ENCODE measurements at regions not wholly inside any gene's neighbourhood (a gene's known extent, or its start where the extent isn't known, plus 50 kb on each side); places are given as distances from the start of the nearest gene placed in this dataset.
"Not testable (repeated sequence)": the region's sequence is repeated elsewhere in the genome, so short reads cannot be mapped to it uniquely, and the experiment has no call there.

DNA sequence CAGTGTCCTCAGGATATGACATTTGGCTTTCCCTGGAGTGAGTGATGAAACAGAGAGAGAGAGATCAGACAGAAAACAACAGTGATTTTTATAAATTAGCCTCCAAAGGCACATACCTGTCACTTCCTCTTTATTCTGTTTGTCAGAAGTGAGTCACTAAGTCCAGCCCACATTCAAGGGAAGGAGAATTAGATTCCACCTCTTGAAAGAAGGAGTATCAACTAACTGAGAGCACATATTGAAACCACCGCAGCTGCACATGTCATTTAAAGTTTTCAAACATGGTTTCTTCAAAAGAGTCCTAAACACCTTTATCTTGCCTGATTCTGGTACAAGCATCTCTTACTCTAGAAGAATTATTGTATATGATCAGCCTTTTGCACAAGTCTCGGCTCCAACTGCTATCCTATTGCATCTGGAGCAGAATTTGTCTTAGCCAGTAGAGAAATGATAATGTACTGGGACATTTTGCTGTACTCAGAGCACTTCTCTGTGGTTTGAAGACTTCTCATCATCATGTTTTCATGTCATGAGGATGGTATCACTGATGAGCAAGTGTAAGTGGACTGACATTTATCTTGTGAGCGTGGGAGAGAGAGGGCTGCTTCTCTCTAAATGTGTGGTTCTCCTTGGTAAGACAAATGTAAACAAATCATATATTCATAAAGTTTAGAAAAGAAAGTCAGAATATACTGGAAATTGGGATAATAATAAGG is 338.9 kb upstream of the CFAP20DC start:
- no peaks in the 10 kb centered on the region for H3K4me1 ChIP-seq (ENCODE audit: insufficient read depth)
- 74% methylated on average over 3 of the region's 3 CpGs for WGBS
- H3K27ac ChIP-seq (ENCODE audit: low read depth): no peak overlapping the region
- no peaks in the 10 kb centered on the region for H3K36me3 ChIP-seq (ENCODE audit: insufficient read depth)
- no peak for DNase-seq (ENCODE audit: extremely low spot score)
- H3K4me3 ChIP-seq (ENCODE audit: low read depth, low read length): no peak overlapping the region

DNA sequence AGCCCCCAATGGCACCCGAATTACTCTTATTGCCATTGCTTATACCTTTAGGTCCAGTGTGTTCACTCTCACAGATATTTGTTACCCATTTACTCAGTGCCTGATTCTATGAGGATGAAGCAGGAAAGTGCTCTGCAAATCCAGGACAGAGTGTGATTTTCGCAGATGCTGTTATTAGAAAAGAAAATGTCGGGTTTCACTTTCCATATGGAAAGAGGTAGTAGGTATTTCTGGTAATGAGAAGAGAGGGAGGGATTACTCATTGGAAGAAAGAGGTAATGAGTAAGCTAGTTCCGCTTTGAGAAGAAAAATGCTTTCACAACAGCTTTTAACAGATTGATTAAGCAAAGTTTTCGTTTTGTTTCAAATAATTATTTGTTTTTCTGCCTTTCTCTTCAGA is 336.3 kb upstream of the CFAP20DC start:
- 87% methylated on average over 5 of the region's 5 CpGs for WGBS
- Histone ChIP-seq H3K36me3 (ENCODE audit: insufficient read depth) (no peaks in the 10 kb centered on the region), H3K4me1 (ENCODE audit: insufficient read depth) (no peaks in the 10 kb centered on the region), H3K4me3 (ENCODE audit: low read depth, low read length) (no peak overlapping the region), H3K27ac (ENCODE audit: low read depth) (no peak overlapping the region)
- no peak for DNase-seq (ENCODE audit: extremely low spot score)

DNA sequence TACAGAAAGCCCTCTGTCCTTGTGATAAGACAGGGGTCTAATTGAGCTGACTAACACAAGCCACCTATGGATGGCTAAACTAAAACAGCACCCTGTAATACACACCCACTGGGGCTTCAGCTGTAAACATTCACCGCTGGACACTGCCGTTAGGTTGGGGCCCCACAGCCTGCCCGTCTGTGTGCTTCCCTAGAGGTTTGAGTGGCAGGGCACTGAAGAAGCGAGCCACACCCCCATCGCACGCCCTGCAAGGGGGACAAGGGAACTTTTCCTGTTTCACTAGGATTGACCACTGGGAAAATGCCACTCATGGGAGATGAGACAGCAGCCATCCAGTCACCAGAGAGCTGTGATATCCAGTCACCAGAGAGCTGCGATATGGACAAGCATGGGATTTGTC is 335.7 kb upstream of the CFAP20DC start:
- no peak overlapping the region for H3K4me3 ChIP-seq (ENCODE audit: low read depth, low read length)
- 76% methylated on average over 7 of the region's 7 CpGs for WGBS
- H3K4me1 ChIP-seq (ENCODE audit: insufficient read depth): no peaks in the 10 kb centered on the region
- no peak overlapping the region for H3K27ac ChIP-seq (ENCODE audit: low read depth)
- DNase-seq (ENCODE audit: extremely low spot score): no peak
- H3K36me3 ChIP-seq (ENCODE audit: insufficient read depth): no peaks in the 10 kb centered on the region

DNA sequence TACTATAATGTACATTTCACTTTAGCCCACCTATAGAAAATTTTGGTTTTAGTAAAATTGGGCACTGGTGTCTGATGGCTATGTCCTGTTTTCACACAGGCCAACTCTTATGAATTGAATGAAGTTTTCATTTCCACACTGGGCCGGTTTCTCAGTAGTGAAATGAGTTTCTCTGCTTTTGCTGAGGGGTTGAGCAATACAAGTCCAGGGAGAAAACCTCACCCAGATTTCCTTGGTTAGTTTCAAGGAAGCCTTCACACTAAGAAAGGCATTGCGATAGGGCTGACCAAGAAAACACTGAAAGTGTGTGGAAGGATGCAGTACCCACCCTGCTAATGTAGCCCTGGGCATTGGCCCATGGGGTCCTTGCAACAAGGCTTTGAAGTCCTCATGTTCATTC is 331.5 kb upstream of the CFAP20DC start:
- H3K4me1 ChIP-seq (ENCODE audit: insufficient read depth): no peaks in the 10 kb centered on the region
- no peak overlapping the region for H3K27ac ChIP-seq (ENCODE audit: low read depth)
- no peak for DNase-seq (ENCODE audit: extremely low spot score)
- no peak overlapping the region for H3K4me3 ChIP-seq (ENCODE audit: low read depth, low read length)
- WGBS: 93% methylated on average over 2 of the region's 2 CpGs
- H3K36me3 ChIP-seq (ENCODE audit: insufficient read depth): no peaks in the 10 kb centered on the region

DNA sequence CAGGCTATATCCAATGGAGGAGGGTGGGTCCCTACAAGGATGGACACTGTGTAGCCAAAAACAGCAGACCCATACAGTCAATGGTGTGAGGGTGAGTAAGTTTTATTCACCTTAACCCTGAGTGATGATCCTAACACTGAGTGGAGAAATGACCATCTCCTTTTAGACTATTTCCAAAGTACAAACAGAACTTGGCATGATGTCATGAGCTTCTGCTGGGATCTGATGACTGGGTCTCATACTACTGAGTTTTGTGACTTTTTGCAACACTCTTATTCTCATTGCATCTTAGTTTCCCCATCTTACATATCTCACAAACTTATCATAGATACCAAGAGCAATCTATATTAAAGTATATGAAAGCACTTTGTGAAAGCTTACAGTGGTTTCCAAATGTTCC is 330.3 kb upstream of the CFAP20DC start:
- no peaks in the 10 kb centered on the region for H3K36me3 ChIP-seq (ENCODE audit: insufficient read depth)
- H3K4me3 ChIP-seq (ENCODE audit: low read depth, low read length): no peak overlapping the region
- H3K4me1 ChIP-seq (ENCODE audit: insufficient read depth): no peaks in the 10 kb centered on the region
- DNase-seq (ENCODE audit: extremely low spot score): no peak
- H3K27ac ChIP-seq (ENCODE audit: low read depth): no peak overlapping the region

DNA sequence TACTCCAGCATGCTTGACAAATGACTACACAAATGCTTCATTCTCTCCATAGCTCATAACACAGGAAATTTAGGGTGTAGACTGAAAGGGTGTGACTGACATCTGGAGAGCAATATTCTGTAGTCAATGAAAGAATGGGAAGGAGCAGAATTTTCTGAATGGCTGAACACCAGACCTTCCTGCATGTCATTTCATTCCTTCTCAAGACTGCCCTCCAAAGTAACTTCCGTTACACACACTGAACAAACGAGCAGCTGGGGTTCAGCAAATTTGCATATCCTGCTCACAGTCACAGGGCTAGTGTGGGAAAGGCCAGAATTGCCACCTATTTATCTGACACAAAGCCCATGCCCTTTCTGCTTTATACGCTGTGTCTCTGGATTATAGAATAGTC is 325.0 kb upstream of the CFAP20DC start:
- H3K27ac ChIP-seq (ENCODE audit: low read depth): no peak overlapping the region
- WGBS: 78% methylated on average over 3 of the region's 3 CpGs
- no peaks in the 10 kb centered on the region for H3K4me1 ChIP-seq (ENCODE audit: insufficient read depth)
- H3K4me3 ChIP-seq (ENCODE audit: low read depth, low read length): no peak overlapping the region
- no peaks in the 10 kb centered on the region for H3K36me3 ChIP-seq (ENCODE audit: insufficient read depth)
- DNase-seq (ENCODE audit: extremely low spot score): no peak

DNA sequence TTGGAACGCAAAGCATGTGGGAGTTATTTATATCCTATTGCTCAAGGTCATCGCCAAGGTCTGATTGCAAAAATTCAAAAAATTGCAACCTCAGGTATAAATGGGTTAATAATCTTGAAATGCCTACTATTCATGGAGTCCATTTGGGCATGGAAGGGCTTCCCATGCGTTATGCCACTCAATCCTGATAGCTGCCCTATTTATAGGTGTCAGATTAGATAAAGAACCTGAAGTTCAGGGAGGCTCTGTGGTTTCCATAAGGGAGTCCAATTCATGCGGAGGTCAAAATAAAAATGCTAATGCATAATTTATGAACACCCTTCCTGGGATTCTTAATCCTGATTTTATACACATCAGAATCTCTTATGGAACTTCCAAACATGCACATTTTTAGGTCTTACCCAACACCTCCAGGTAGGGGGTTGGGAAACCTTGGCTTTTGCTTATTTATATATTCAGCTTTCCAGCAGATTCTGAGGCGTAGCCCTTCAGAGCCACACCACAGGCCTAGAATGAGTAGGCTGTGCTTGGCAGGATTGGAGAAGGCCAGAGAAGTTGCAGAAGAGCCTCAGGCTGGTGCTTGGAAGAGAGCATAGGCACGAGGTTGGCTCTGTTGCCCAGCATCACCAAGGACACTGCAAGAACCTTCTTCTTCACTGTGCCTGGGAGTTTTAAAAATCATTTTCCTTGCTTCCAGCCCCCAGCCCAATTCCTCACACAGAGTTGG is 324.4 kb upstream of the CFAP20DC start:
- H3K36me3 ChIP-seq (ENCODE audit: insufficient read depth): no peaks in the 10 kb centered on the region
- 85% methylated on average over 6 of the region's 6 CpGs for WGBS
- no peak overlapping the region for H3K4me3 ChIP-seq (ENCODE audit: low read depth, low read length)
- H3K27ac ChIP-seq (ENCODE audit: low read depth): no peak overlapping the region
- no peaks in the 10 kb centered on the region for H3K4me1 ChIP-seq (ENCODE audit: insufficient read depth)
- no peak for DNase-seq (ENCODE audit: extremely low spot score)

DNA sequence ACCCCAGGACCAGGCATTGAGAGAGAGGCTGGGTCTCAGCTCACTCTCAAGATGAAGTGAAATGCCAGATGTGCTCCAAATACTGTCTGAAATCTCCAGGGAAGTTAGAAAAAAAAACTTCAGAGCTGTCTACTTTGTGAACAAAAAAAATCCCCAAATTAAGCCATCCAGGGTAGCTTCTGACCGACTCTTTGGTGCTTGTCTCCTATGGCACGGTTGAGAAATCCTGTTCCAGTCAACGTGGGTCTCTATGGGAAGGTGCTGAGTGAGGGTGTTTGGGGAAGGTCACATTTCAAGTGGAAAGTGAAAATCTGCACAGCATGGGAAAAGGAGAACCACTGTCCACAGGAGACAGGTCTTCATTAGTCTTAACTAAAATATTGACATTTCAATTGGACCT is 322.5 kb upstream of the CFAP20DC start:
- DNase-seq (ENCODE audit: extremely low spot score): no peak
- Histone ChIP-seq H3K27ac (ENCODE audit: low read depth) (no peak overlapping the region), H3K4me3 (ENCODE audit: low read depth, low read length) (no peak overlapping the region), H3K4me1 (ENCODE audit: insufficient read depth) (no peaks in the 10 kb centered on the region), H3K36me3 (ENCODE audit: insufficient read depth) (no peaks in the 10 kb centered on the region)
- 53% methylated on average over 3 of the region's 3 CpGs for WGBS

DNA sequence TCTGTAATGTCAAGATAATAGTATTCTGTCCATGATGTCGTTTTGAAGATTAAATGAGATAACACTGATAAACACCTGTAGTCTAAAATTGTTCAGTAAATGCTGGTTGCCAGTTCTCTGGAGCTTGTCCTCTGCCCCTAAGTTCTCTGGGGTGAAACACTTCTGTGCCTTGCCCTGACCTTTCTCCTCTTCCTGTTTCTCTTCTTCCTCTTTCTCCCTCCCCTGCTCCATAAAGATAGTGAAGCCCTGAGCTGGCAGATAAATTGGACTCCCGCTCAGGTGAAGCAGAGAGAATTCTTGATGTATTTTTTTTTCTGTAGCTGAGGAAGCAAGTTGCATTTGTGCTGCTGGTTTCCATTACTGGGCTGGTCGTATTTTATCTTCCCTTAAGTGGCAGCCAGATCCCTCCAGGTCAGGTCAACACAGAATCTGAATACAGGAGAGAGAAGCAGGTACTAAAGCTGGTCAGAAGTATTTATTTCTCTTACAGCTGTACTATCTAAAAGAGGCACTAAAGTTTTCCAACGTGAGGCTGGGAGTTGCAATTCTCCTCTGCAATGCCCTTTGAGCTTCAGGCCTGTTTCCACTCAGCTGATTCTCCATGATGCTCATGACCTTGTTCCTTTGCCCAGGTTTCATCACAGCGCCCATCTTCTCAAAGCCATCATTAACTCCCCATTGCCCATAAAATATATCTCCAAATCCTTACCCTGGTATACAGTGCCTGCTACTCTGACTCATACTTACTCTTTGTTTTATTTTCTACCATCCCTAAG is 319.3 kb upstream of the CFAP20DC start:
- no peak for DNase-seq (ENCODE audit: extremely low spot score)
- H3K4me1 ChIP-seq (ENCODE audit: insufficient read depth): no peaks in the 10 kb centered on the region
- no peaks in the 10 kb centered on the region for H3K36me3 ChIP-seq (ENCODE audit: insufficient read depth)
- H3K4me3 ChIP-seq (ENCODE audit: low read depth, low read length): no peak overlapping the region
- 44% methylated on average over 5 of the region's 5 CpGs for WGBS
- no peak overlapping the region for H3K27ac ChIP-seq (ENCODE audit: low read depth)

DNA sequence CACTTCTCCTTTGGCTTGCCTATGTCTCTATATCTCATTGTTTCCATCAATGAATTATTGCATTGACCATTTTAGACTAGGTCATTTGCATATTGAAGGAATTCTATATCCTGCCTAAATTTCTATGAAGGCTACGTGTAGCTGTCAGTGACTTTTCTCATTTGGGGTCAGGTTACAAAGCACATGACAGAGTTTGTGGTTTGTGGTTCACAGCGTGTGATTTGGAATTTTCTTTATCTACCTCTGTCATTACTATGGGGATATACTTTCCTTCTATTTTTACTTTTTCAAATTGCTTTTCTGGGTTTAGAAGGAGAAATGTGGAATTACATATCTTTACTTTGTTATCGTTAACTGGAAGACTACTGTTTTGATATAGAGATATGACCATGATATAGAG is 317.3 kb upstream of the CFAP20DC start:
- WGBS: 44% methylated on average over 3 of the region's 3 CpGs
- Histone ChIP-seq H3K4me1 (ENCODE audit: insufficient read depth) (no peaks in the 10 kb centered on the region), H3K36me3 (ENCODE audit: insufficient read depth) (no peaks in the 10 kb centered on the region), H3K27ac (ENCODE audit: low read depth) (no peak overlapping the region), H3K4me3 (ENCODE audit: low read depth, low read length) (no peak overlapping the region)
- DNase-seq (ENCODE audit: extremely low spot score): no peak

DNA sequence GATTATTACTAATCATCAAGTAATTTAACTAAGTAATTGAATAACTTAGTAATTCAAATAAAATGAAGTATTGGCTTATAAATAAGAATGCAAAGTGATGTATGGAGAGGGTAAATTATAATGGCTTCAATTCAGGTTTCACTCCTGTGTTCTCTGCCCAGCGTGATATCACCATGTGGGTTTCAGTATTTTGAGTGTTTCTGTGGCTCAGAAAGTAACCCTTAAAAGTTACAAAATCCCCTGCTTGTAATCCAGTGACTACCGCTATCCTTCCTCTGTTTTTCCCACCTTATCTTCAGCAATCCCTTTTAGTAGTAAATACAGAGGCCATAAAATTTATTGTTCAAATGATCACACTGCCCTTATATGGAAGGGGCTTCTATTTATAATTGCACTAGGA is 316.4 kb upstream of the CFAP20DC start:
- 56% methylated on average over 2 of the region's 2 CpGs for WGBS
- H3K36me3 ChIP-seq (ENCODE audit: insufficient read depth): no peaks in the 10 kb centered on the region
- H3K4me3 ChIP-seq (ENCODE audit: low read depth, low read length): no peak overlapping the region
- H3K27ac ChIP-seq (ENCODE audit: low read depth): no peak overlapping the region
- DNase-seq (ENCODE audit: extremely low spot score): no peak
- H3K4me1 ChIP-seq (ENCODE audit: insufficient read depth): no peaks in the 10 kb centered on the region

DNA sequence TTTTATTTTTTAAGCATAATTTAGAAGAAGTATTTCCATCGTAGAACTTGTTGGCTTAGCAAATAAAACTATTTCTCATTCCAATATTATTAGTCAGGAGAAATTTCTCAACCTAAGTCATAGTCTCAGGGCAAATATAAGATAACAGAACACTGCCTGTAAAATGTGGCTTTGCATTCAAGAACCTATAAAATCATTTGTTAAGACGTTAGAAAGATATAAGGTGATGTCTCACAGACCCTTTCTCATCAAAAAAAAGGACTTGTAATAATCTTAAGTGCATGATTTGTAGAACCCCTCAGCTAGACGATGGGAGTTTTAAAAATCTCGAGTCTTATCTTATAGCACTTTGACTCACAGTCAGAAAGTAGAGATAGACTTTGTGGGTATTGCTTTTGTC is 314.7 kb upstream of the CFAP20DC start:
- WGBS: 28% methylated on average over 4 of the region's 4 CpGs
- H3K27ac ChIP-seq (ENCODE audit: low read depth): no peak overlapping the region
- no peak for DNase-seq (ENCODE audit: extremely low spot score)
- no peak overlapping the region for H3K4me3 ChIP-seq (ENCODE audit: low read depth, low read length)
- no peaks in the 10 kb centered on the region for H3K36me3 ChIP-seq (ENCODE audit: insufficient read depth)
- H3K4me1 ChIP-seq (ENCODE audit: insufficient read depth): no peaks in the 10 kb centered on the region

DNA sequence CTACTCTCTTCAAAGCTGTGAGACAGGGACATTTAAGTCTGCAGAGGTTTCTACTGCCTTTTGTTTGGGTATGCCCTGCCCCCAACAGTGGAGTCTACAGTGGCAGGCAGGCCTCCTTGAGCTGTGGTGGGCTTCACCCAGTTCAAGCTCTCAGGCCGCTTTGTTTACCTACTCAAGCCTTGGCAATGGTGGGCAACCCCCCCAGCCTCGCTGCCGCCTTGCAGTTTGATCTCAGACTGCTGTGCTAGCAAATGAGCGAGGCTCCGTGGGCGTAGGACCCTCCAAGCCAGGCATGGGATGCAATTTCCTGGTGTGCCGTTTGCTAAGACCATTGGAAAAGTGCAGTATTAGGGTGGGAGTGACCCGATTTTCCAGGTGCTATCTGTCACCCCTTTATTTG is 310.5 kb upstream of the CFAP20DC start:
- WGBS: 92% methylated on average over 8 of the region's 8 CpGs
- H3K4me1 ChIP-seq (ENCODE audit: insufficient read depth); H3K4me3 ChIP-seq (ENCODE audit: low read depth, low read length); H3K27ac ChIP-seq (ENCODE audit: low read depth); H3K36me3 ChIP-seq (ENCODE audit: insufficient read depth); DNase-seq (ENCODE audit: extremely low spot score): not testable (repeated sequence)

DNA sequence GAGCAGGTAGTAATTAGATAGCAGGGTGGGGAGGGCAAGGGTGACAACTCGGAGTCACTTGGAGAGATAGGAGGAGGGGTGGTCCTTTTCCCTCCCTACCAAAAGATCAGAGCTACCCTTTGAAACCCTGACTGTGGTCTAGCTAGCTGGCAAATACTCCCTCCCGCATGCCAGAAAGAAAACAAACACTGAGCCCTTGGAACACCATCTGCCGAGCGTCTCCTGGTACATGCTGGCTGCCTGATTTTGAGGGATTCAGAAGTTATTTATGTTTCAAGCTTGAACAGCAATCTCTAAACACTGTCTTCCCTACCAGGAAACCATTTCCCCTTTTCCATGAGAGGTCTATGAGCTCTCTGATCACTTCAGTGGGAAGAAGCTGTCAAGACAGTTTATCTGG is 291.6 kb upstream of the CFAP20DC start:
- H3K27ac ChIP-seq (ENCODE audit: low read depth): no peak overlapping the region
- WGBS: 49% methylated on average over 4 of the region's 4 CpGs
- H3K4me3 ChIP-seq (ENCODE audit: low read depth, low read length): no peak overlapping the region
- no peaks in the 10 kb centered on the region for H3K36me3 ChIP-seq (ENCODE audit: insufficient read depth)
- no peaks in the 10 kb centered on the region for H3K4me1 ChIP-seq (ENCODE audit: insufficient read depth)
- DNase-seq (ENCODE audit: extremely low spot score): no peak

All from urinary bladder (tissue), 3 donors.